ENCODE measurements at regions not wholly inside any gene's neighbourhood (a gene's known extent, or its start where the extent isn't known, plus 50 kb on each side); places are given as distances from the start of the nearest gene placed in this dataset.

DNA sequence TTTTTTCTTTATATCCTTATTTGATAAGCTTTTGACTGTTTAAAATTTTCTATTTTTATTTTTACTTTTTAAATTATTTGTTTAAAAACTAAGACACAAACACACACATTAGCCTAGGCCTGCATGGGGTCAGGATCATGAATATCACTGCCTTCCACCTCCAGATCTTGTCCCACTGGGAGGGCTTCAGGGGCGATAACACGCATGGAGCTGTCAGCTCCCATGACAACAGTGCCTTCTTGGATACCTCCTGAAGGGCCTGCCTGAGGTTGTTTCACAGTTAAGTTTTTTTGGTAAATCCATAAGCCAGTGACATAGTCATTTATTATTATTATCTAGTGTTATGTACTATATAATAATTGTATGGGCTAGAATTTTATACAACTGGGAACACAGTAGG lies 85.4 kb upstream of the FAT1 start:
- DNase-seq (ENCODE audit: extremely low spot score in 2 of 2), result no peak
- H3K27me3 ChIP-seq, result no peaks in the 10 kb centered on the region
- intact Hi-C loops (cut with DNase I), result no loop called here
- no peaks in the 10 kb centered on the region for H3K36me3 ChIP-seq
- H3K4me1 ChIP-seq, result peaks cover 13% of the 10 kb centered on the region
- TF ChIP-seq CTCF (IDR thresholded peaks at IDR 0.05) (no peak), POLR2AphosphoS5 (IDR thresholded peaks at IDR 0.05; ENCODE audit: insufficient read depth in 1 of 2, low read depth in 1 of 2) (no peak), POLR2A (IDR thresholded peaks at IDR 0.05) (no peak)
- no peaks in the 10 kb centered on the region for H3K9me3 ChIP-seq
- H3K4me3 ChIP-seq, result no peak overlapping the region
- no peak overlapping the region for H3K27ac ChIP-seq

- intact Hi-C loops (cut with DNase I), result no loop called here
- TF ChIP-seq POLR2A (IDR thresholded peaks at IDR 0.05), result no peak
- no peak for TF ChIP-seq CTCF (IDR thresholded peaks at IDR 0.05)
- no peak for TF ChIP-seq POLR2AphosphoS5 (IDR thresholded peaks at IDR 0.05; ENCODE audit: insufficient read depth in 1 of 2, low read depth in 1 of 2)
- Histone ChIP-seq H3K9me3 (no peaks in the 10 kb centered on the region), H3K4me1 (peaks cover 13% of the 10 kb centered on the region), H3K4me3 (no peak overlapping the region), H3K27ac (no peak overlapping the region), H3K36me3 (no peaks in the 10 kb centered on the region), H3K27me3 (no peaks in the 10 kb centered on the region)
- no peak for DNase-seq (ENCODE audit: extremely low spot score in 2 of 2)
These were observed 87.0 kb upstream of the FAT1 start for GRCh38 chr4:186810613-186811150.

DNA sequence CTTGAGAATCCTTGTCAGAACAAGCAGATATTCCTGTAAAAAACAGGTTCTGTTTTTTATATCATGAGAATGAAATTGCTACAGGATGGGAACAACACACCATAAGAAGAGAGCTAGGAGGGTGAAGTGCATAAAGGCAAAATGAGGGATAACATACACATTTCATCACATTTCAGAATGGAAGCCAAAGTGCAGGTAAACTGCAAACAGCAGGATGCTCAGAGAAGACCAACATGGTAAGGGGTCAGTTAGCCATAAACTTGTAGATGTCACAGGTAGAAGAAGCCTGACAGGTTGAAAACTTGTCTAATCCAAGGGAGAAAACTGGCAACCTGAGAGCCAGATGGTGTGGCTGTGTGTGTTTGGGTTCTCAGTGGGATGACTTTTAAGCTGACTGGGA lies 88.9 kb upstream of the FAT1 start:
- Histone ChIP-seq H3K9me3 (no peaks in the 10 kb centered on the region), H3K4me1 (peaks cover 10% of the 10 kb centered on the region), H3K27me3 (no peaks in the 10 kb centered on the region), H3K27ac (no peak overlapping the region), H3K4me3 (no peak overlapping the region), H3K36me3 (no peaks in the 10 kb centered on the region)
- DNase-seq (ENCODE audit: extremely low spot score in 2 of 2), result no peak
- no peak for TF ChIP-seq POLR2A (IDR thresholded peaks at IDR 0.05)
- TF ChIP-seq CTCF (IDR thresholded peaks at IDR 0.05), result no peak
- TF ChIP-seq POLR2AphosphoS5 (IDR thresholded peaks at IDR 0.05; ENCODE audit: insufficient read depth in 1 of 2, low read depth in 1 of 2), result no peak
- intact Hi-C loops (cut with DNase I), result no loop called here

DNA sequence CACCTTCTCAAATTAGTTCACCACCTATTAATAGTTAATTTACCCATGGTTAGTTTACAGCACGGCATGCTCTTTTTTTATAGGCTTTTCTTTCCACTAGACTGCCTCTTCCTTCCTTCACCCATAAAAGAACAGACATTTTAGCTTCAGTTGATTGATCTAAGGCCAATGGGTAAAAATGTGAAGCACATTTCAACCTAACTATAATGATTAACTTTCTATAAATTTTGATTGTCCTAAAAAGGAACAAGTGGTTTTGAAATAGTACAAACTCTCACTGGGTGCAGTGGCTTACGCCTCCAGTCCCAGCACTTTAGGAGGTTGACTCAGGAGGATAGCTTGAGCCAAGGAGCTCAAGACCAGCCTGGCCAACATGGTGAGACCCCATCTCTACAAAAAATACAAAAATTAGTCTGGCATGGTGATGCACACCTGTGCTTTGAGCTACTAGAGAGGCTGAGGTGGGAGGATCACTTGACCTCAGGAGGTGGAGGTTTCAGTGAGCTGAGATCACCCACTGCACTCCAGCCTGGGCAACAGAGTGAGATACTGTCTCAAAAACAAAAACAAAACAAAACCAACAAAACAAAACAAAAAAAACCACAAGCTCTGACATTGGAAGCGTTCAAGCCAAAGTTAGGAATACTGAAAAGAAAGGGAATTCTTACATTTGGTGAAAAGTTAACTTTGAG lies 89.9 kb upstream of the FAT1 start:
- no peak for DNase-seq (ENCODE audit: extremely low spot score in 2 of 2)

More for the DNA sequence above, 89.9 kb upstream of the FAT1 start:
- intact Hi-C loops (cut with DNase I), result no loop called here
- peaks cover under 1% of the 10 kb centered on the region for H3K4me1 ChIP-seq
- H3K36me3 ChIP-seq, result no peaks in the 10 kb centered on the region
- no peaks in the 10 kb centered on the region for H3K27me3 ChIP-seq
- no peak overlapping the region for H3K27ac ChIP-seq
- no peak overlapping the region for H3K4me3 ChIP-seq
- no peaks in the 10 kb centered on the region for H3K9me3 ChIP-seq
- TF ChIP-seq POLR2AphosphoS5 (IDR thresholded peaks at IDR 0.05; ENCODE audit: insufficient read depth in 1 of 2, low read depth in 1 of 2), result no peak
- no peak for TF ChIP-seq CTCF (IDR thresholded peaks at IDR 0.05)
- no peak for TF ChIP-seq POLR2A (IDR thresholded peaks at IDR 0.05)
